Prostate gland (tissue), 2 donors: ENCODE measurements at regions not wholly inside any gene's neighbourhood (a gene's known extent, or its start where the extent isn't known, plus 50 kb on each side); places are given as distances from the start of the nearest gene placed in this dataset.

ENCODE experiments used
- DNase-seq: peaks from one replicate; pipeline ENCODE4 v3.0.0-alpha.2; 2019; ENCODE audit warnings: low spot score
- H3K27ac ChIP-seq, 2 donors: fragments of 200-600 bp; sonication (generic); 2 replicates each; pipeline ENCODE4 v1.5.1; 2017 to 2019
- H3K27me3 ChIP-seq: fragments of 200-600 bp; sonication (generic); replicated peaks from 2 replicates; pipeline ENCODE4 v1.5.1; 2019; ENCODE audit not compliant: insufficient read depth
- H3K36me3 ChIP-seq, 2 donors: fragments of 200-600 bp; sonication (generic); 1 replicate in 1 of 2; 2 replicates in 1 of 2; pipeline versions ENCODE4 v1.5.1 to v1.8.1; 2017 to 2019
- H3K4me1 ChIP-seq: fragments of 200-600 bp; sonication (generic); replicated peaks from 2 replicates; pipeline ENCODE4 v1.5.1; 2019
- H3K4me3 ChIP-seq, 2 donors: fragments of 200-600 bp; sonication (generic); 2 replicates each; pipeline ENCODE4 v1.5.1; 2017 to 2019
- H3K9me3 ChIP-seq: fragments of 200-600 bp; sonication (generic); 2 replicates; pipeline ENCODE4 v1.5.1; 2017
- POLR2A ChIP-seq: fragments of 450-650 bp; IDR thresholded peaks from one replicate; pipeline ENCODE4 v1.6.1; 2016; ENCODE audit warnings: antibody characterized with exemption, mild to moderate bottlenecking
- POLR2AphosphoS5 ChIP-seq: sonication (generic); formaldehyde crosslinking; IDR thresholded peaks from one replicate; pipeline ENCODE4 v1.6.1; 2017; ENCODE audit warnings: antibody characterized with exemption
- WGBS: methylation state at CpG from one replicate; pipeline ENCODE4 v1.1.5; 2018; 5-methylcytosine and 5-hydroxymethylcytosine counted together
- intact Hi-C: fragments of 100-400 bp; cut with DNase I; formaldehyde crosslinking; loops from one replicate; pipeline ENCODE4 v1.14.2; 2022
- TF ChIP-seq, protein P1 (sequence below), 4 experiments: fragments of 200-600 bp in 2 of 4; fragments of 450-650 bp in 2 of 4; sonication (generic) in 2 of 4; IDR thresholded peaks; 1 replicate in 3 of 4; 2 replicates in 1 of 4; pipeline ENCODE4 v1.5.1; 2016 to 2019; ENCODE audit warnings: antibody characterized with exemption in 4 of 4, mild to moderate bottlenecking in 2 of 4, moderate library complexity in 2 of 4

DNA sequence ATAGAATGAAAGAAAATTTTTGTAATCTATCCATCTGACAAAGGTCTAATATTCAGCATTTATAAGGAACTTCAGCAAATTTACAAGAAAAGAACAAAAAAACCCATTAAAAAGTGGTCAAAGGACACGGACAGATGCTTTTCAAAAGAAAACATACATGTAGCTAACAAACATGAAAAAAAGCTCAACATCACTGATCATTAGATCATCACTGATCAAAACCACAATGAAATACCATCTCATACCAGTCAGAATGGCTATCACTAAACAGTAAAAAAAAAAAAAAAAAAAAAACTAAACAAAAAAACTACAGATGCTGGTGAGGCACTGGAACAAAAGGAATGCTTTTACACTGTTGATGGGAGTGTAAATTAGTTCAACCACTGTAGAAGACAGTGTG, 837.1 kb downstream of the EPHA7 start:
- WGBS, result 66% methylated on average over 1 of the region's 1 CpG
- intact Hi-C loops, result no loop called here
- no peaks in the 10 kb centered on the region for H3K36me3 ChIP-seq
- H3K27ac ChIP-seq, result no peak overlapping the region
- TF ChIP-seq POLR2AphosphoS5, result no peak
- TF ChIP-seq POLR2A, result no peak
- TF ChIP-seq, protein P1, sequence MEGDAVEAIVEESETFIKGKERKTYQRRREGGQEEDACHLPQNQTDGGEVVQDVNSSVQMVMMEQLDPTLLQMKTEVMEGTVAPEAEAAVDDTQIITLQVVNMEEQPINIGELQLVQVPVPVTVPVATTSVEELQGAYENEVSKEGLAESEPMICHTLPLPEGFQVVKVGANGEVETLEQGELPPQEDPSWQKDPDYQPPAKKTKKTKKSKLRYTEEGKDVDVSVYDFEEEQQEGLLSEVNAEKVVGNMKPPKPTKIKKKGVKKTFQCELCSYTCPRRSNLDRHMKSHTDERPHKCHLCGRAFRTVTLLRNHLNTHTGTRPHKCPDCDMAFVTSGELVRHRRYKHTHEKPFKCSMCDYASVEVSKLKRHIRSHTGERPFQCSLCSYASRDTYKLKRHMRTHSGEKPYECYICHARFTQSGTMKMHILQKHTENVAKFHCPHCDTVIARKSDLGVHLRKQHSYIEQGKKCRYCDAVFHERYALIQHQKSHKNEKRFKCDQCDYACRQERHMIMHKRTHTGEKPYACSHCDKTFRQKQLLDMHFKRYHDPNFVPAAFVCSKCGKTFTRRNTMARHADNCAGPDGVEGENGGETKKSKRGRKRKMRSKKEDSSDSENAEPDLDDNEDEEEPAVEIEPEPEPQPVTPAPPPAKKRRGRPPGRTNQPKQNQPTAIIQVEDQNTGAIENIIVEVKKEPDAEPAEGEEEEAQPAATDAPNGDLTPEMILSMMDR (IDR thresholded peaks at IDR 0.05), result no peak
- no peak overlapping the region for H3K4me3 ChIP-seq
- no peaks in the 10 kb centered on the region for H3K9me3 ChIP-seq
- DNase-seq, result no peak
- H3K4me1 ChIP-seq, result no peaks in the 10 kb centered on the region
- no peaks in the 10 kb centered on the region for H3K27me3 ChIP-seq

- H3K27me3 ChIP-seq, result no peaks in the 10 kb centered on the region
- H3K27ac ChIP-seq, result no peak overlapping the region
- no peak for DNase-seq
- H3K36me3 ChIP-seq, result no peaks in the 10 kb centered on the region
- H3K9me3 ChIP-seq, result no peaks in the 10 kb centered on the region
- no peaks in the 10 kb centered on the region for H3K4me1 ChIP-seq
- no peak for TF ChIP-seq POLR2AphosphoS5
- no peak overlapping the region for H3K4me3 ChIP-seq
- 86% methylated on average over 2 of the region's 2 CpGs for WGBS
- intact Hi-C loops, result no loop called here
Measured at GRCh38 chr6:92577077-92577719, 842.2 kb downstream of the EPHA7 start.

- intact Hi-C loops, result no loop called here
- Histone ChIP-seq H3K27ac (no peak overlapping the region), H3K4me3 (no peak overlapping the region), H3K9me3 (no peaks in the 10 kb centered on the region), H3K36me3 (no peaks in the 10 kb centered on the region), H3K4me1 (no peaks in the 10 kb centered on the region), H3K27me3 (no peaks in the 10 kb centered on the region)
- 91% methylated on average over 1 of the region's 1 CpG for WGBS
- TF ChIP-seq POLR2A (no peak), POLR2AphosphoS5 (no peak)
- DNase-seq, result no peak
Measured at GRCh38 chr6:92568541-92568940, 850.8 kb downstream of the EPHA7 start.

DNA sequence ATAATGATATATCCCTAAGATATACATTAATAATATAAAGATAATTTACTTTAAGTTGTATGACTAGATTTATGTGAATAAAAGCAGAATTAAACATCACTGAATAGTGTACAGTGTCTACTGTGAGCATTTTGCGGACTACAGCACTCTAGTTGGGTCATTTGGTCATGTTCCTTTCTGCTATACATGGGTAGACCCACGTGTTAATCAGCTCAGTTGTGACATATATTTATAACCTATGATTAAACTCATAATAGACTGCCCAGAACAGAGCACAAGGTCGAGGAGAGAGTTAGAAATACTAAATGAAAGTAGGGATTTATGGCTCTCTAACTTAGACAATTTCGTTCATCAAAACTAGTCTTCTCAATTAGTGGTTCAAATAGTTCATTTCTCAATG, 852.7 kb downstream of the EPHA7 start:
- no peak for DNase-seq
- H3K9me3 ChIP-seq, result no peaks in the 10 kb centered on the region
- TF ChIP-seq POLR2A, result no peak
- no peak for TF ChIP-seq POLR2AphosphoS5
- TF ChIP-seq, protein P1 (IDR thresholded peaks at IDR 0.05), result no peak
- H3K27me3 ChIP-seq, result no peaks in the 10 kb centered on the region
- intact Hi-C loops, result no loop called here
- WGBS, result 65% methylated on average over 4 of the region's 4 CpGs
- H3K4me1 ChIP-seq, result no peaks in the 10 kb centered on the region
- H3K36me3 ChIP-seq, result no peaks in the 10 kb centered on the region
- H3K4me3 ChIP-seq, result no peak overlapping the region
- no peak overlapping the region for H3K27ac ChIP-seq

DNA sequence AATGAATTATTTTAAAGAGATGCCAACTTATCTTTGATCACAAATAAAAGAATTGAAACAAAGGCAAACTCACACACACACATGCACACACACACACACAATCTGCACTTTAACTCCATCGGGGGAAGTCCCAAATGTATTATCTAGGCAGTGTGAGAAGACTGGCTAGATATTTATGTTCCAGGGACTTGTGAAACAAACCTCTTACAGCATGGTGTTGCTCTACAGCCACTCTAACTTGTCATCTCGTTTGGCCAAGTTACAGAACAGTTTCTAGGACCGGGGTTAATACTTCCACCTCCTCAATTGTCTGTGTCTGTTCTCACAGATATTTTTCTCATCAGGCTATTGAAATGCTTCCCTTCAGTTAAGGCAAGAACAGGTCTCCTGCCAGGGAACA, 855.0 kb downstream of the EPHA7 start:
- intact Hi-C loops, result no loop called here
- Histone ChIP-seq H3K36me3 (no peaks in the 10 kb centered on the region), H3K4me3 (no peak overlapping the region), H3K27ac (no peak overlapping the region), H3K27me3 (no peaks in the 10 kb centered on the region), H3K4me1 (no peaks in the 10 kb centered on the region), H3K9me3 (no peaks in the 10 kb centered on the region)
- no peak for TF ChIP-seq POLR2AphosphoS5
- TF ChIP-seq POLR2A, result no peak
- TF ChIP-seq, protein P1 (IDR thresholded peaks at IDR 0.05), result no peak
- WGBS, result 70% methylated on average over 3 of the region's 3 CpGs
- DNase-seq, result no peak

DNA sequence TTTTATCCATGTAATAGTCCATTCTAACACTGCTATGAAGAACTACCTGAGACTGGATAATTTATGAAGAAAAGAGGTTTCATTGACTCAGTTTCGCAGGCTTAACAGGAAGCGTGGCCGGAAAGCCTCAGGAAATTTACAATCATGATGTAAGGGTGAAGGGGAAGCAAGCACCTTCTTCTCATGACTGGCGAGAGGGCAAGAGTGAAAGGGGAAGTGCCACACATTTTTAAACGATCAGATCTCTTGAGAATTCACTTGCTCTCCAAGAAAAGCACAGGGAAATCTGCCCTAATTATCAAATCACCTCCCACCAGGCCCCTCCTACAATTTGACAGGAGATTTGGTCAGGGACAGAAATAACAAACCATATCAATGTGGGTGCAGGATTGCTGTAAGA, 859.7 kb downstream of the EPHA7 start:
- Histone ChIP-seq H3K4me1 (no peaks in the 10 kb centered on the region), H3K9me3 (no peaks in the 10 kb centered on the region), H3K36me3 (no peaks in the 10 kb centered on the region), H3K27ac (no peak overlapping the region), H3K27me3 (no peaks in the 10 kb centered on the region), H3K4me3 (no peak overlapping the region)
- TF ChIP-seq, protein P1 (IDR thresholded peaks at IDR 0.05), result no peak
- no peak for TF ChIP-seq POLR2A
- no peak for TF ChIP-seq POLR2AphosphoS5
- intact Hi-C loops, result no loop called here
- WGBS, result 39% methylated on average over 5 of the region's 5 CpGs
- DNase-seq, result no peak
